ENCODE measurements at regions not wholly inside any gene's neighbourhood (a gene's known extent, or its start where the extent isn't known, plus 50 kb on each side); places are given as distances from the start of the nearest gene placed in this dataset.

DNA sequence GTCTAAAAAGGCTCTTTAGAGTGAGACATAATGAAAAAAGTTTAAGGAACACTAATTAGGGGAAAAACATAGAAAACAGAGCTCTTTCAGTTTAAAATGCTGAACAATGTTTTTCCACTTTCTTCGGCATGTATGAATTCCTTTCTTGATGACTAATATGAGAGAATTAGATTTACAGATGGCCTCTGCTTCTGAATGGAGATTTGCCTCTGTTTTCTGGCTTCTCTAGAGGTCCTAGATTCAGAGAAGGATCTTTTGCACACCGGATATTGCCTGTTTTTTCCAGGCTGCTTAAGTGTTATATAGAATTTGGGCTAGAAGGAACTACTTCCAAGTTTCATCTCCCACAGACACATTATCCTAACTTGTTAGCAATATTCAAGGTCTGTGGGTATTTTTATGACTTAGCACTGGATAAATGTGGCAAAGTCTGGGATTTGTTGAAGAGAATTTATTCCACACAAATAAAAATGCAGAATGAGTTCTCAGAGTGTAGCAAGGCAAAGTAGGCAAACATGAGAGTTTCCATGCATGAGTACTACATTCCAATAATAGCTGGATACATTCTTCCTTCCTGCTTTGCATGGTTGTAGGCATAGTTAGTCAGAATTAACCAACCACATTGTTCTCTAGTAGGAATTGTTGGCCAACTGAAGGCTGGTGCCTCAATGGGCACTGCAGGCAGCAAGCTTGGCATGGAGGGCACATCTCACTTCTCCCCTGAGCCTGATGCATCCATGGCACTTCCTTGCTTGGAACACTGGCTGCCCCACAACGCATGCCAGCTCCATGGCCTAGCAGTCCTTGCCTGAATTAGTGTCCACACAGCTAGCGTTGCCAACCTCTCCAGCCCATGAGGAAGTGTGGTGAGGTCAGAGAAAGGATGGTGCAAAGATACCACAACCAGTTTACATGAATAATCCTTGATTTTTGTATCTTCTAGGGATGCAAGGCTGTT lies 224.2 kb downstream of the CLIC5 start:
- in situ Hi-C loops (cut with MboI; ENCODE audit: low sequenced_read_pairs) = no loop called here

DNA sequence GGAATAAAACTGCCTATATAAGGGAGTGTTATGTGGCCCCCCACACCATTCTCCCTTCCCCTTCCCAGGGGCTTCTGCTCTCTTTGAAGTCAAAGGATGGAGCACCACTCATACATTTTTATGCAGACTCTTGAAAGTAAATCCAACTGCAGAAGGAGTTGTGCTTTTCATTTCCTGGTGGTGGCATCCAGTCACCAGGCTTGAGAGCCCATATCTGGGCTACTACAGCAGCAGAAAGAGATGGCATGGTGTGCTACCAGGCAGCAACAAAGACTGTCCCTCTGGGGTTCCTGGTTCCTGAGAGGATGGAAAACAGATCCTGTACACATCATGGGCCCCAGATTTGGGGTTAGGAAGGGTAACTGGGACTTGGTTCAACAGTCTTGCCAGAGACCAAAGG lies 226.4 kb downstream of the CLIC5 start:
- in situ Hi-C loops (cut with MboI; ENCODE audit: low sequenced_read_pairs) = no loop called here

DNA sequence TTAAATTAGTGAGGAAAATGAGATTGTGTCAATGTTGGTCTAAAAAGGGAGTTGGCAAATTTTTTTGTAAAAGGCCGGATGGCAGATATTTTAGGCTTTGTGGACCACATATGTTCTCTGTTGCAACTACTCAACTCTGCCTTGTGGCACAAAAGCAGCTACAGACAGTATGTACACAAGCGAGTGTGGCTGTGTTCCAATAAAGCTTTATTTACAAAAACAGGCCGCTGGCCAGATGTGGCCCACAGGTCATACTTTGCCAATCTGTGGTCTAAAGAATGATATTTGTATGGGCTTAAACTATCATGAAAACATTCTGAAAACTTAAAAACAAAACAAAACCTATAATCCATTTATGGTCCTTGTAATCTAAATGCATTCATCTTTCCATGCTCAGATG lies 228.3 kb downstream of the CLIC5 start:
- in situ Hi-C loops (cut with MboI; ENCODE audit: low sequenced_read_pairs) = no loop called here

DNA sequence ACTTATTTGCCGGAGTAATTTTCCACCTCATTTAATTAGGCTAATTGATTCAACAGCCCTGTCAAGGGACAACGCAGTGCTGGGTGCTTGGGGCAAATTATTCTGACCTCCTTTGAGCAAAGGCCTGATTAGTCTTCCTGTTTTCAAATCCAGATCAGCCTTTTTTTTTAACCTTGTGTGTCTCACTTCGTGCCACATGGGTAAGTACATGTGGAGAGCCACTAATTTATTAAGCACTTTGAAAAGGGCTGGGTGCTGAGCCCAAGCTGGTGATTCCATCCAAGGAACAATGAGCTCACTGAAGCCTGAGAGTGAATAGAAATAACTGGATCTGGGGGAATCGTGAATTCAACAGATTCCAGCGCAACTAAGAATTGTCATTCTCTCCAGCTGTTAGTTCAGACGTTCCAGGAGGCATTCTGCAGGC lies 229.3 kb downstream of the CLIC5 start:
- in situ Hi-C loops (cut with MboI; ENCODE audit: low sequenced_read_pairs) = no loop called here

- in situ Hi-C loops (cut with MboI; ENCODE audit: low sequenced_read_pairs) = no loop called here
Measured at GRCh38 chr6:45784250-45784649, 231.4 kb downstream of the CLIC5 start.

DNA sequence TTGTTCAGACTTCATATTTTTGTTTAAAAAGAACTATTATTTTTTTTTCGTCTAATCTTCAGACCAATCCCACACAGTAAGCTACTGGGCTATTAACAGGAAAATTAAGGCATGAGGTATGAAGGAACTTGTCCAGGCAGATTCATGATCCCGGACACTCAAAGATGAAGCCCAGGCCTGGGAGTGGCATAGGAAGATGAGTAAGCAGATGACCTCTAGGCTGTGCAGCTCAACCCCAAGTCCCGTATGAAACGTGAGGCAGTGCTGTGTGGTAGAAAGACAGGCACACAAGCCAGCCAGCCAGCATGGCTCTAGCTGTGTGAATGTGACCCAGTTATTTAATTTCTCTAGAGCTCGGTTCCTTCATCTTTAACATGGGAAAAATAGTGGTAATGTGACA lies 231.9 kb downstream of the CLIC5 start:
- in situ Hi-C loops (cut with MboI; ENCODE audit: low sequenced_read_pairs) = no loop called here

DNA sequence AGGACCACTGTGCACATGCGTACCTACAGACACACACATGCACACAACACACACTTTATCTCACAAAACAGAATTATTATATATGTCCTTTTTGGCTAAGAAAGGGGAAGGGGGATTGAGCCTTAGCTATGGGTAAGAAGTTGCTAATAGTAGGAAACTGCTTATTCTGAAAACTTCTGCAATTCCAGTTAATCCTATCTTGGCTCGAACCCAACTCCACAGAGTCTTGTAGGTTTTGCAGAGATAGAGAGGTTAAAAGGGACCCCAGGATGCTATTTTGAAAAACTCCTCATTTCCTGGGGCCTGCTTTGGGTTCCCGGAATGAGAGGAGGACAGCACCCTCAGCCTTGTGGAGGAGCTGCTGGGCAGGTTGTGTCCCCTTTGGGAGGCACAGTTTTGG lies 233.8 kb downstream of the CLIC5 start:
- in situ Hi-C loops (cut with MboI; ENCODE audit: low sequenced_read_pairs) = no loop called here

DNA sequence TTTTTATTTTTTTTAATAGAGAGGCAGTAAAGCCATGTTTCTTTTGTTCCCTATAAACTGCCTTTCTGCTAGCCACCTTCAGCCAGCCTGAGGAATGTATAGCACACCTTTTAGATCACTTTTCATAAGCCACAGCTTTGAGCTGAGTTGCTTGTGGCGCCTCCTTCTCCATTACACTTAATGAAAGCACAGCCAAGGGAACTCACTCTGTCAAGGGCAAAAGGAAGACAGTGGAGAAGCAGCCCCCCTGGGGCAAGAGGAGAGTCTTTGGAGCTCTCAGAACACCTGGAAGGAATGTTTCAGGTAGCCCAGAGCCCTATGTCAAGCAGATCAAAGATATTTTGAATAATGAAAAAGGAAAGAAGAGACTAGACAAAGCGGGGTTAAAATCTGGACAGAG lies 235.1 kb downstream of the CLIC5 start:
- in situ Hi-C loops (cut with MboI; ENCODE audit: low sequenced_read_pairs) = no loop called here

GRCh38 chr6:45775026-45775697 lies 240.5 kb downstream of the CLIC5 start:
- in situ Hi-C loops (cut with MboI; ENCODE audit: low sequenced_read_pairs) = no loop called here

DNA sequence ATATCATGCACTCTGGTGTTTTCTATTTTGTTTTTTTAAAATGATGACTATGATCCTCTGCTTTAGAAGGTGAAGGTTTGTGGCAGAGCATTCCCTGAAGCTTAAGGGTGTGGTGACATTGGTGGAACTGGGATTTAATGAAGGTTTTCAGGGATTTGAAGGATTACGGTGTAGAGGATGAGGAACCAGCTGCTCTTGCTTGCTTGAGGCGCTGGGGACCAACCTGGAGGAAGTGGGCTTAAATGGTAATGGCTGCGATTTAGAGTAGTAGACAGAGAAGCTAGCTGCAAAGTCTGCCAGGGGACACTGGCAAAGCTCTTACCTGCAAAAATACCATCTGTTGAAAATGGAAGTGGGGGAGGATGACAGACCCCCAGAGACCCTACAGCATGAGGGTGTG lies 241.8 kb downstream of the CLIC5 start:
- in situ Hi-C loops (cut with MboI; ENCODE audit: low sequenced_read_pairs) = no loop called here

- in situ Hi-C loops (cut with MboI; ENCODE audit: low sequenced_read_pairs) = no loop called here
Measured at GRCh38 chr6:45772886-45773495, 242.7 kb downstream of the CLIC5 start.

- in situ Hi-C loops (cut with MboI; ENCODE audit: low sequenced_read_pairs) = no loop called here
Measured at GRCh38 chr6:45772051-45772450, 243.6 kb downstream of the CLIC5 start.

GRCh38 chr6:45763281-45763680 lies 252.4 kb downstream of the CLIC5 start:
- in situ Hi-C loops (cut with MboI; ENCODE audit: low sequenced_read_pairs) = no loop called here

DNA sequence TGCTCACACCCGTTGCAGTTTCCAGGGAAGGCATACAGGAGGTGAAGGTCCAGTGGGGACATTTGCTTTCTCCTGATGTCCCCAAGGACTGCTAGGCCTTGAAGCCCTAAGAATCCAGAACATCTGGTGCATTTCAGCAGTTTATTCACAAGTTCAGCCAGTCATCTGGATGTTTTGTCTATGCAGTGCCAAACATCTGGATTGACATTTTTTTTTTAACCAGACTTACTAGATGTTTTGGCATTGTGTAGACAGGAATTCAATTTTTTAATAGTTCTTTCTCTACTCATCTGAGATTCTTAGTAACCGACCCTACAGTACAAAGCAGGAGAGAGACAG lies 256.2 kb downstream of the CLIC5 start:
- in situ Hi-C loops (cut with MboI; ENCODE audit: low sequenced_read_pairs) = no loop called here

GRCh38 chr6:45758787-45759471 lies 256.7 kb downstream of the CLIC5 start:
- in situ Hi-C loops (cut with MboI; ENCODE audit: low sequenced_read_pairs) = no loop called here

DNA sequence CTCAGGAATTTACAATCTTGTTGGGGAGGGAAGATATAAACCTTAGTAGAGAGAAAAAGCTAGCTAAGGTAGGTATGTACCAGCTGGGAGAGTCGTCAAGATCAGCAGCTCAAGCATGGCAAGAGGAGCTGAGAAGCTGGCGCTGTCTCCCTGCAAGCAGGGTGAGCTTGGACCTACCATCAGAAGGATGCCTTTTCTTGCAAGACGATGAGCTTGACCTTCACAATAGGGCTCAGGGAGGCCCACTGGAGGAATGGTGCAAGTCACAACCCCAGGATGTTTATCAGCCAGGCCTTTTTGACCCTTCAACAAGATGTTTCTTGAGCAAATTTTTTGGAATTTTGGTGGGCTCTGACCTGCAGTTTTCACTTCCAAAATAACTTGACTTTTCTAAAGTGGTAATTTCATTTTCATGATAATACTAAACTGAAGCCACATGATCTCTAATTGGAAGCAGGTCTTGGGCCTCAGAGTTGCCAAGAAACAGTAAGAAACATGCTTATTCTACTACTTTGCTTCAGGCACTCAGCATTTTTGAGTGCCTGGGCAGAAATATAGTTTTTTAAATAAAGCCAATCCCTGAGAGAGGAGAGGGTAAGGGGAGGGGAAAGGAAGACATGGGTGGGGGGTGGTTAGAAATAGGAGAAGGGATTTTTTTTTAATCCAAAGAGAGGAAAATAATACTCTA lies 258.1 kb downstream of the CLIC5 start:
- in situ Hi-C loops (cut with MboI; ENCODE audit: low sequenced_read_pairs) = no loop called here

GRCh38 chr6:45756606-45757005 lies 259.1 kb downstream of the CLIC5 start:
- in situ Hi-C loops (cut with MboI; ENCODE audit: low sequenced_read_pairs) = no loop called here

- in situ Hi-C loops (cut with MboI; ENCODE audit: low sequenced_read_pairs) = no loop called here
Measured at GRCh38 chr6:45754432-45754831, 261.2 kb downstream of the CLIC5 start.

- in situ Hi-C loops (cut with MboI; ENCODE audit: low sequenced_read_pairs) = no loop called here
Measured at GRCh38 chr6:45746046-45746445, 269.6 kb downstream of the CLIC5 start.

- in situ Hi-C loops (cut with MboI; ENCODE audit: low sequenced_read_pairs) = no loop called here
Measured at GRCh38 chr6:45743028-45743615, 272.5 kb downstream of the CLIC5 start.

All from HL-60/S4 treated with phorbol 12-myristate 13-acetate at 8.2 ng/mL for 4 days and 3 days (cell line).